Mesenteric fat pad (tissue), 1 donor: ENCODE measurements at regions not wholly inside any gene's neighbourhood (a gene's known extent, or its start where the extent isn't known, plus 50 kb on each side); places are given as distances from the start of the nearest gene placed in this dataset.
A peak's percentile ranks its signal among the peaks of the same experiment; 100 is the strongest.
"Not testable (repeated sequence)": the region's sequence is repeated elsewhere in the genome, so short reads cannot be mapped to it uniquely, and the experiment has no call there.

ENCODE experiments used
- DNase-seq: peaks from one replicate; pipeline ENCODE4 v3.0.0-alpha.2; 2020; ENCODE audit warnings: low spot score
- donor health status: DM: yes; HTN: yes; CAD: no.

DNA sequence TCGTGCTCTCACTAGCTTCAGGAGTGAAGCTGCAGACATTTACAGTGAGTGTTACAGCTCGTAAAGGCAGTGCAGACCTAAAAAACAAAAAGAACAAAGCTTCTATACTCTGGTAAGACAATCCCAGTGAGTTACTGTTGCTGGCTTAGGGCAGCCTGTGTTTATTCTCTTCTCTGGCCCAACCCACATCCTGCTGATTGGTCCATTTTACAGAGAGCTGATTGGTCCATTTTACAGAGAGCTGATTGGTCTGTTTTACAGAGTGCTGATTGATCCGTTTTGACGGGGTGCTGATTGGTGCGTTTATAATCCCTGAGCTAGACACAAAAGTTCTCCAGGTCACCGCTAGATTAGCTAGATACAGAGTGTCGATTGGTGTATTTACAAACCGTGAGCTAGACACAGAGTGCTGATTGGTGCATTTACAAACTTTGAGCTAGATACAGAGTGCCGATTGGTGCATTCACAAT lies 158.0 kb downstream of the KLRB1 start:
- not testable (repeated sequence) for DNase-seq

DNA sequence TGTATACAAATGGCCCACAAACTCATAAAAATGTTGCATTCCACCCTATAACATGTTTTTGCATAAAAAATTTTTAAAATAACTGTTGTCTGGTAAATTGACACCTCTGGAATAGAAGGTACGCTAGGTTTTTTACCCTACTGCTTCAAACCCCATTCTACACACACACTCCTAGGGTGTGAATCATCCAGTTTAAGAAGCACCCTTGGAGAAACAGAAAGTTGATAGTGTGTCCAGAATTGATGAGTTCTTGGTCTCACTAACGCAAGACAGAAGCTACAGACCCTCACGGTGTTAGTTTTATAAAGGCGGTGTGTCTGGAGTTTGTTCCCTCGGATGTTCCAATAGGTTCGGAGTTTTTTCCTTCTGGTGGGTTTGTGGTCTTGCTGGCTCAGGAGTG lies 158.5 kb downstream of the KLRB1 start:
- no peak for DNase-seq

DNA sequence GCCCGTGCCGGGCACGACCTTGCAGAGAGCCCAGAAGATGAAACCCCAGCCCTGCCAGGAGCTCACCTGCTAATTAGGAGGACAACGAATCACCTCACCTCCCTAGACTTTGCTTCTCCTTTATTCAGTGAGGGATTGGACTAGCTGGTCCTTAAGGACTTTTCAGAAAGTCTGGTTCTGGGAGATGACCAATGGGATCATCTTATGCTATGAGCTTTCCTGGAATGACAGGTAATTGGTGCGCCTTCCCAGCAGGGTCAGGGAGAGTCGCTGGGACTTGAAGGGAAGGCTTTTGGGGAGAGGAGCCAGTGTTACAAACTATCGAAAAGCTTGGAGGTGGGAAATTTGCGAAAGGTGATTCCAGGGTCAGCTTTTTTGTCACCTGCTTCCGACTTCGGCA lies 159.1 kb downstream of the KLRB1 start:
- not testable (repeated sequence) for DNase-seq

DNA sequence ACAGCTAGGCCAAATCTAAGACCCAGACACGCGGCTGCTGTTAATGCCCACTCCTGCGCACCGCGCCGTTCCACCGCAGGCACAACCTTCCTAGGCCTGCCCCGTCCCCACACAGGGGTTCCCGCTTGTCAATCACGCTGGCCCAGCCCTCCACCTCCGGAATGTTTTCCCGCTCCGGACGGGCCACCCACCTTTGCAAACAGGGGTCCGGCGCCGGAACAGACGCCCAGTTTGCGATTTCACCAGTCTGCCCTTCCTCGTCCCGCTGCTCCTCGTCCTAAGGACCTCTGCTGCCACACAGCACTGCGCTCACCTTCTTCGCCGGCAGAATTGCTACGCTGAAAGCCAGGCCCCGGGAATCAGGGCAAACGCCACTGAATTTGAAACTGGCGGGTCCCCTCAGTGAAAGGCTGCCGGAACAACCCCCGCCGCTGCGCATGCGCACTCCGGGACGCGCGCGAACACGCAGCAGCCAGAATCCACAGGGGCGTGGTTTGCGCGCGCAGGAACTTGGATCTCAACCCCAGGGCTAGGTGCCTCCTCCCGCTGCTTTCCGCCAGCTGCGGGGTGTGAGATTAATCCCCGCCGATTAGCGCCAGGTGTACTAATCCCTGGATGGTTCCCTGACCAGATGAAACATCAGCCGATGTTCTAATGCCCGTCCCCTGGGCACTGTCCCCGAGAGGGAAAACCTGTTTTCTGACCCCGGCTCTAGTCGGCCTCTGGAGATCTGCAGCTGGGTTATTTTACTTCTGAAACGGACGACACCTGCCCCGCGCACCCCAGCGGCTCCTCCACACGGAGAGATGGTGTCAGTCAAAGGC lies 159.7 kb downstream of the KLRB1 start:
- DNase-seq, result peak; percentile 94

DNA sequence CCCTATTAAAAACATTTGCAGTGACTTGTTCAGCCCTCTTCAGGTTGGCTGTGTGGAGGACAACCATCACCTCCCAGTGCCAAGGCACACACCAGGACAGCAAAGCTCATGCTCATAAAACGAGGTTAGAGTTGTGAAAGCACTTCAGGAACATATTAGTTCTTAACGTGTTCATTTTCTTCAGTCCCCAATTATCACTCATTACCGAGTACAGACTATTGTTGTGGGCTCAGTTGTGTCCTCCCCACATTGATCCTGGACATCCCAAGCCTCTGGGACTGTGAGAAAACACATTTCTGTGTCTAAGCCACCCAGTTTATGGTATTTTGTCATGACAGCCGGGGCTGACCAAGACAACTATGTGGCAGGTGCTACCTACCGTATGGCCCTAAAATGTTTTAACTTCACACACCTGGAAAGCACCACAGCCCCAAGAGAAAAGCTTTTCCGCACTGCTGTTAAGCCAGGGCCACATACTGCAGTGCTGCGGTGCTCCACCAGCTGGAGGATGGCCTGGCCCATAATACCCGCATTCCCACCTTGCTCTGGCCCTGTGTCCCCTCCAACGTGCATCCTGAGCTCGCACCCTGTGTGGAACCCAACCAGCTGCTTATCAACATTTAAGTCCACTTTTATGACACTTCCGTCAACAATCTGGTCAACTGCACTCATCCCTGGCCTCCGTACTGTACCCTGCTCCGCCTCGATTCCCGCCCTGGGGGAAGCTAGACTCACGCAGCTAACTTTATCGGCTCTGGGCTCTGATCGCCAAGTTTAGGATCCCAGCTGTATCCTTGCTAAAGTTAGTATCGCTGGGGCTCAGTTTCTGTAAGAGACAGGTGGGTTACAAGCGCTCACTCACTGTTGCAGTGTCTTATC lies 160.6 kb downstream of the KLRB1 start:
- not testable (repeated sequence) for DNase-seq

DNA sequence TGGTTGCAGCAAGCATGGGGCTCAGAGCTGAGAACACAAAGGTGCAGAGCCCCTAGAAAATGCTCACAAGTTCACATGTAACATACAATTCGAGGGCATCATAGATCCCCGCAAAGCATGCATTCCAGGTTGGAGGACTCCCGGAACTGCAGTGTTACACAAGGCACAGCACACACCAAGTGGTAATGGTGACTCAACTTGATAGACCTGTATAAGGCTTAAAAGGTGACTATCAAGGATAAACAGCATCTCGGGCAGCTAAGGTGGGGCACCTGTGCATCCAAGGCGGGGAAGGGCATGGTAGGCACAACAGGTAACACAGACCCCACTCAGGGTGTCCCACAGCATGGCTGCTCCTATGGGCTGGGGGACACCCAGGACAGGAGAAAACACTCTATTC lies 167.3 kb downstream of the KLRB1 start:
- not testable (repeated sequence) for DNase-seq

DNA sequence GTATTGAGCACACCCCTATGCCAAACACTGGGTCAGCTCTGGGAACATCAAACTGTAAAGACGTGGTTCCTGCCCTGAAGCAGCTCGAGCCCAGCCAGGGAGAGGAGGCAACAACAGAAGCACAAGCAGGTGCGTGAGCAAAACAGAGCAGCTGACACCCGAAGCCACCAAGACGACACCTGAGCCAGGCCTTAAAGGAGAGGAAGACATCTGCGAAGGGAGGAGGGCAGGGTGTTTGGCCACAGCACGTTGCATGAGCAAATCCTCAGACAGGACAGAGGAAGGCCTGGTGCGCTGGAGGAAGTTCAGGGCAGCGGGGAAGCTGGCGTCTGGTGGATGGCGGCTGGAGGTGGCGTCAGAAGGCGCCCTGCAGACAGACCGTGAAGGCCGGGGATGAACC lies 172.0 kb downstream of the KLRB1 start:
- DNase-seq, result not testable (repeated sequence)

DNA sequence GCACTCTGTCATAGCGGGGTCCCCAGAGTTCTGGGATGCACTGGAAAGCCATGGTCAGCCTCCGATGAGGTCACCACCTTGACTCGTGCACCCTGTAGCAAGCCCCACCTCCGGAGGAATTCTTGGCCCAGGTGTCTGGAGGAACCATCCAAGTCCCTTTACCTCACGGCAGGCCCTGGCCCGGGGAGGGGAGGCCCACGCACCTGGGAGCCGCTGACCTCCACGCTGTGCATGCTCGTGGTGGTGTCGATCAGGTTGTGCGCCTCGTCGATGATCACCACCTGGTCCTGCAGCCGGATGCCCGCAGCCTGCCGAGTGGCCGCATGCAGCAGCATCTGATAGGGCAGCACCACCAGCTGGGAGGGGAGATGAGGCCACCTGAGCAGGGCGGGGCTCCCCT lies 177.3 kb downstream of the KLRB1 start:
- not testable (repeated sequence) for DNase-seq

DNA sequence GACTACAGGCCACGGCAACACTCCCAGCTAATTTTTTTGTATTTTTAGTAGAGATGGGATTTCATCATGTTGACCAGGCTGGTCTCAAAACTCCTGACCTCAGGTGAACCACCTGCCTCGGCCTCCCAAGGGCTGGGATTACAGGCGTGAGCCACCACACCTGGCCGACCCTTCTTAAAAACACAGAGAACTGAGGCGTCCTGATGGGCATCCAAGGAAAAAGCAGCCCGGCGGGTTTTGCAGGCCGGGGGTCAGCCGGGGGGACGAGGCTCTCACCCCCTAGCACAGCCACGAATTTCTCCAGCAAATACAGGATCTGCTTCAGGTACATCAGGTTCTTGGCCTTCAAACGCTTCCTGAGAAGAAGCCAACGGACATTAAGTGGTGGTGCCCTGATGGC lies 178.9 kb downstream of the KLRB1 start:
- DNase-seq, result not testable (repeated sequence)

DNA sequence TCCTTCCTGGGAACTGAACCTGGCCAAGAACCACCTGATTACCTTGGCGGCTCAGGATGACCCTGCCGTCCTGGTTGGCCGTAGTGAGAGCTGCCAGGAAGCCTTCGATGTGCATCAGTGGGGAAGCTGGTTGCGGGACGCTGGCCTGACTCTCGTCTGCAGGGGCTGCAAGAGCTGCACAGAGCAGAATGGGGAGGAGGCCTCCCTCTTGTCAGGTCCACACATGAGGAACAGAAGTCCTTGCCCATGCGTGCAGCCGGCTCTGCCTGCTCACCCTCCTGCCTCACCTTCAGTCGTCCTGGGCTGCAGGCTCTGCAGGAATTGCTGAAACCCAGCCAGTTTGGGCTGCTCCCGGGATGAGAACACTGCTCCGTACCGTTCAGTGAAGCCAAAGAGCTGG lies 182.3 kb downstream of the KLRB1 start:
- peak; percentile 55 for DNase-seq

DNA sequence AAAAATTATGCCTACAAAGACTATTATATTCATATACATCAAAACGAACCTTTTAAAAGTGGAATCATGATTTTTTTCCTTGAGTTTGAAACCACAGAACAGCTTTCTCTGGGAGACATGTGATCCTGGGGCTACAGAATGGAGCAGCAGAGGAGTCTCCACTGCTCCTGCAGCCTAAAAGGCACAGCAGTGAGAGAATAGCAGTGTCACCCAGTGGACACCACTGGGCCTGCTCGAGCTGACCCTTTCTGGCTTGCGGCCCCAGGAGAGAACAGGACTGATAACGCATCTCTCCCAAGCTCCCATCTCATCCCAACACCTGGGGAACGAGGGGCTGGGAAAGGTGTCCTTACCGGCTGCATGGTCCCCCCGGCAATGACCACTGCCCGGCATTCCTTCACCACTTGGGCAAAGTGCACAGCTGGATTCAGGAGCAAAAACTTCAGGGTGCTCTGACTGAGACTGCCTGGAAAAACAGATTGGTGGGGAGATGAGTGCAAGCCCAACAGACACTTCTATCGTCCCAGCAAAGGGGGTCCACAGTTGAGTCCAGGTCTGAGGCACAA lies 183.5 kb downstream of the KLRB1 start:
- peak; percentile 53 for DNase-seq

DNA sequence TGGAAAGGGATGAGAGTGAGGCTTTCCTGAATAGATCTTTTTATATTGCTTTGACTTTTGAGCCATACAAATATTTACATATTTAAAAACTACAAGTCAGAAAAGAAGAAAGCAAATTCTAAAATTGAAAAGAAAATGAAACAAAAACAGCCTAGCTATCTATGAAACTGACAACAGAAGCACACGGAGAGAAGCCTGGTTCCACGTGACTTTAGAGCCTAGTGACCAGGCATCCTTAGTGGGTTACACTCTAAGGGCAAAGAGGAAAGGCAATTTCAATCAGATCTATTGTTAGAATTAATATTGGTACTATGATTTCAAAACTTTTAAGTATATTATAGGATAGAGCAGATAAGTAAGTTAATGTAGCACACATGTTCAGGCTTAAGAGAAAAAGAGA lies 185.0 kb downstream of the KLRB1 start:
- DNase-seq, result not testable (repeated sequence)

DNA sequence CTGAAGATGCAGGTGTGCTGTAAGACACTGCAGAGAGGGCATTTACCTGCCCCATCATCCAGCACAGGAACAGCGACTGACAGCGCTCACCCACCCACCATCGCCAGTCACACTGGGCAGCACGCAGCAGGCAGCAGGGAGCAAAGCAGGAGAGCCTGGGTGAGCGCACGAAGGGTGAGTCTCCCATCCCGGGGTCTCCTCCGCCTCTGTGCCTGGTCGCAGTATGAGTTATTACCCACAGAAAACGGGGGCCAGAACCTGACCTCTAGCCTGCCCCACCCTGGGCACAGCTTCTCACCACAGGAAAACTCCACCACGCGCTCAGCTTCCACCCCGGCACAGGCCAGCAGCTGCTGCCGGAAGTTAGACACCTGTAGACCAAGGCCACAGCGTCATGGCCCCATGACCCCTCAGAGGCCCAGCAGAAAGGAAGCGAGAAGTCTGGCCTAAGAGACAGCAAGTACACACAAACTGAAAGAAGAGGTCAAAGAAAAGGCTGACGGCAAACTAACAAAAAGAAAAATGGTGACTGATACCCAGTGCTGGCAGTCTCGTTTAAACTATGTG lies 186.1 kb downstream of the KLRB1 start:
- DNase-seq, result peak; percentile 20

DNA sequence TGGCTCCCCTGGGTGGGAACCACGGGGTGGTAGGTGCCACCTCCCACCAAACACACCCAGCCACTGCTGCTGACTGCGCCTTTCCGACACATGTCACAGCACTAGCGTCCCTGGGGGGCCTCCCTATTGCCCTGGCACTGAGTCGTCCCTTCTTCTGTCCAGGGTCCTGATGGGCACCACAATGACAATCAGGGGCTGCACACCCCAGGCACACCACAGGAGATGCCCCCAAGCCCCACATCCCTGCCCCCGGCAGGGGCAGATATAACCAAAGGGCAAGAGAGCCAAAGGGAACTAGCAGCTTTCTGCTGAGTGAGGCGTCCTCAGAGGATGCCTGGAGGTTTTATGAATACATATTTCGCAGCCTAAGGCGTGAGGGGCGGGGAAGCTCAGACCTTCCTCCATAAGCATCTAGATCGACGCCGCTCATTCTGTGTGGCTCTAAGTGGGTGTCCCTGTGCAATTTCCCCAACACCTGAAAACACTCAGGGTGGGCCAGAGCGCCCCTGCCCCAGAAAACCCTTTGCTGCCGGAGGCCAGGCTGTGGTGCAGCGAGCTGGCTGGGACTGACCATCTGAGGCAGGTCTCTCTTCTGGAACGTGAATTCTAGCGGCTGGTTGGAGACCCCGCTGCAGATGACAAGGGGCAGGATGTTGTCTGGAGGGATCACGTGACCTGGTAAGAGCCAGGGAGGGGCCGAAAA lies 186.7 kb downstream of the KLRB1 start:
- DNase-seq, result peak; percentile 65

DNA sequence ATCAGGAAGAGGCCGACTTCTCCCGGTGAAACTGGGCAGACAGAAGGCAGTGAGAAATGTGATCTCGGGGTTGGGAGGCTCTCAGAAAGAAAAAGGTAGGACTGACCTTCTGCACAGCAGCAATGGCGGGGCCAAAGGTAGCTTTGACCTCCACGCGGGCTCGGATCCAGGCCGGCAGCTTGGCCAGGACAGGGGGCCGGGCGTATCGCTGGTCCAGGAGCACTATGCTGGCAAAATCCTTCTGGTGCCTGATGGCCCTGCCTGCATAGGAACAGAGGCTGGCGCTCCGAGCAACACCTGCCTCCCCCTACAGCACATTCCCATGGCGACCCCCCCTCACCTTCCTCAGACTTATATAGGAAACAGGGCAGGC lies 189.1 kb downstream of the KLRB1 start:
- peak; percentile 51 for DNase-seq

DNA sequence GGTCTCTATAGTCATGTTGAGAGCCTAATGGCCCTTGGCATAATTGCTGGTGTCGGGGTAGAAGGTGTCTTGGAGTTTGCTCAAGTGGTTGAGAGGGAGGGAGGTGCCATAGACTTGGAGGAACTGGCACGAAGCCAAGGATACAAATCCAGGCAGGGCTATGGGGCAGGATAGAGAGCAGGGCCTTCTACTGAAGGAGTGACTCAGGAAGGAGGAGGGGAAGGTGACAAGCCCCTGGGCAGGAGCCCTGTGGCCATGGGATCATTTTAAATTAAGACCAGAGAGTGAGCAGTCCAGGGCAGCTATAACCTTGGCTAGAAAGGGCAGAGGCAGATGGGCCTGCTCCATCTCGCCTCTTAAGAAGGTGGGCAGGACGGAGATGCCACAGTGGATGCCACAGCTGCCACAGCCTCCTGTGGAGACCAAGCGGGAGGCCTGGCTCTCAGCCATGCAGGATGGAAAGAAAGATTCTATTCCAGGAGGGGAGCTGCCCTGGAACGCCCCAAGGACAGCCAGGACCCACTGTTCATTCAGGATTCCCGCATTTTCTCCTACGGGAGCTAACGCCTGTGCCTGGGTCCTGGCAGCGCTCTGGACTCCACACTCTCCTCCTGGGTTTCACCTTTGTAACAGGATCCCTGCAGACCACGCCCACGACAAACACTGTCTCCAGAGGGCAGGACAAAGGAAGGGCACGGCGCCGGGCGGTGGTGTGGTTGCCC lies 189.6 kb downstream of the KLRB1 start:
- peak; percentile 81 for DNase-seq

DNA sequence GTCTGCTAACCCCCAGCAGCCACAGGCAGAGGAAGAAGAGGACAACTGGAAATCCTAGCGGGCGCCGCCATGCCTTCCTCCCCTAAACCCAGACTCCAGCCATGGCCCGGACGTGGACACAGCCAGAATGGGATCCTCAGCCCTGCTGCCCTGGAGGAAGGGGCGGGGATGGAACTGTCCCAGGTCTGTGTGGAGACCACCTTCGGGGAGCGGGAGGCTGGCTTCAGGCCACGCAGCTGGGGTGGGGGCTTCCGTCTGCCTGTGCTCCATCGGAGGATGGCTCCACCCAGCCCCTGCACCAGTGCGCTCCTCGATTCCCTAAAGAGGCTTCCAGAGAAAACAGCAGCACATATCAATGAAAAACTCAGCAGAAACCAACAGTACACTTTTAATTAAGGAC lies 190.4 kb downstream of the KLRB1 start:
- DNase-seq, result peak; percentile 43

DNA sequence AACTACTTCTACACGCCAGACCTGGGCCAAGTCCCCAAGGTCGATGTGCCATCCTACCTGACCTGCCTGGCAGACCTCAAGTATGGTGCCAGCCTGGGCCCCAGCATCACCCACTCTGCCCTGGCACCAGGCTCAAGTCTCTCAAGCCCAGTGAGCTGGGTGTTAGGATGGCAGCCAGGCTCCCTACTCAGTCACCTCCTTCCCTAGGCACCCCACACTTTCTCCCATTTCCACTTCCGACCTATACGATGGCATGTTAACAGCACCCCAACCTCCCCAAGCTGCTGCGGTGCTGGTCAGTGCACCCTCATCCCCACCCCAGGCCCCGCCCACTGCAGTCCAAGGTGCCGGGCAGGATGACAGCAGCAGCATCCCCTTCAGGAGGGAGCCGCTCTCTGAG lies 191.4 kb downstream of the KLRB1 start:
- peak; percentile 35 for DNase-seq

DNA sequence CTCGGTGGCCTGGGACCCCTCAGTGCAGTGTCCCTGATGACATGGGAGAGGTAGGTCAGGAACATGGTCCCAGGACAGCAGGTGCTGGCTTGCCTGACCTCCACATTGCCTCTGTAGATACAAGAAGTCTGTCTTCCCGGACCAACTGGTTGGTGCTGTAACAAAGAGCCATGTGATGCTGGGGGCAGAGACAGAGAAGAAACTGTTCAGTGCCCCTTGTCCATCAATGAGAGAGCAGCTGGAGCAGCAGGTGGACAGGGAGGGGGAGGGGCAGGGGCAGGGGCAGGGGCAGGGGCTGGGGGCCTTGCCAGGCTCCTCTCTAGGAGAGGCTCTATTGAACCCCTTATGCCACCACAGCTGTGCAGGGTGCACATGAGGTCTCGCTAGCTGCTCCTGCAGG lies 191.8 kb downstream of the KLRB1 start:
- DNase-seq, result not testable (repeated sequence)

DNA sequence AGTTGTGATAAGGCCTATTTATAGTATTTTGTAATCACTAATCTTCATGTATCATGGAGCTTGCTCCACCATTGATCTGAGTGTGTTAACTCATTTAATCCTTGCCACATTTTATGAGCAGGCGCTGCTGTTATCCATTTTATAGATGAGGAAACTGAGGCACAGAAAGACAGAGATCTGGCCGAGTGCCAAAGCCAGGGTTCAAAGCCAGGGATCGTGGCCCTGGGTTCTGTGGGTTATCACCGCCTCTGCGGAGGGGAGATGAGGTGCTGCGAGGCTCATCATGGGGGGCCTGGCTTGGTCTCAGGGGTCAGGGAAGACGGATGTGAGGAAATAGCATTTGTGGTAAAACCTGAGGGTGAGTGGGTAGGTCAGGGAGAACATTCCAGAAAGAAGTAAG lies 193.9 kb downstream of the KLRB1 start:
- DNase-seq, result peak; percentile 80
